HCT116 (cell line): ENCODE measurements at regions not wholly inside any gene's neighbourhood (a gene's known extent, or its start where the extent isn't known, plus 50 kb on each side); places are given as distances from the start of the nearest gene placed in this dataset.

ENCODE experiments used
- ATAC-seq: fragments of 200-7000 bp; cut with Tn5 transposase; 2 replicates; pipeline ENCODE4 v1.9.1; 2020; ENCODE audit warnings: mild to moderate bottlenecking, moderate library complexity
- BruUV-seq: library from RNA; stranded (reverse); fragments of 400-500 nt; replicated peaks from 2 replicates; lab custom pipeline; 2021; lab: Mats Ljungman, UMichigan
- CTCF ChIA-PET: fragments of 300-600 bp; sonication (Branson Sonifier 250); formaldehyde crosslinking; loops from one replicate; lab custom pipeline; 2021; ENCODE audit warnings: antibody characterized with exemption; lab: Charles Lee
- POLR2A ChIA-PET: fragments of 300-600, 350-600 bp; sonication (Branson Sonifier 250); formaldehyde crosslinking; loops from one replicate; lab custom pipeline; 2021; ENCODE audit warnings: antibody characterized with exemption; lab: Charles Lee
- RAD21 ChIA-PET, 2 experiments: fragments of 300-600 bp; sonication (Branson Sonifier 250); formaldehyde crosslinking; loops; one replicate each; lab custom pipeline; 2023; ENCODE audit warnings: low total read pairs in 2 of 2; ENCODE audit not compliant: uncharacterized antibody in 2 of 2, unreplicated experiment in 2 of 2, low non-redundant PET in 1 of 2; lab: Charles Lee
- DNase-seq: peaks from one replicate; pipeline ENCODE4 v3.0.0-alpha.2; 2010; ENCODE audit warnings: low read depth, low spot score
- H2AFZ ChIP-seq: fragments of 200-600 bp; shearing (Covaris generic), sonication (generic); 2 replicates; pipeline ENCODE4 v1.6.1; 2017; ENCODE audit warnings: low read depth, mixed run types, mixed read lengths, antibody characterized with exemption, low read length; ENCODE audit not compliant: poor library complexity, severe bottlenecking
- H3K27ac ChIP-seq: 2 replicates; pipeline ENCODE4 v1.5.1; 2012; ENCODE audit warnings: low read depth, low read length
- H3K27me3 ChIP-seq: fragments of 200-600 bp; sonication (generic); 2 replicates; pipeline ENCODE4 v1.6.1; 2016; ENCODE audit warnings: mixed run types, low read length, mixed read lengths; ENCODE audit not compliant: insufficient read depth
- H3K36me3 ChIP-seq, 2 experiments: fragments of 200-500 bp in 1 of 2; fragments of 200-600 bp in 1 of 2; sonication (Bioruptor generic) in 1 of 2; sonication (generic) in 1 of 2; 2 replicates each; pipeline versions ENCODE4 v1.5.1 to v1.6.1; 2014 to 2016; ENCODE audit warnings: low read length in 2 of 2, inconsistent platforms in 1 of 2, mixed read lengths in 1 of 2, mixed run types in 1 of 2; ENCODE audit not compliant: insufficient read depth in 2 of 2, control insufficient read depth in 1 of 2
- H3K4me1 ChIP-seq, 2 experiments: fragments of 200-600 bp in 1 of 2; sonication (generic) in 1 of 2; 2 replicates each; pipeline versions ENCODE4 v1.5.1 to v1.6.1; 2012 to 2017; ENCODE audit warnings: low read length in 2 of 2, inconsistent platforms in 1 of 2, mild to moderate bottlenecking in 1 of 2, mixed read lengths in 1 of 2, mixed run types in 1 of 2, moderate library complexity in 1 of 2; ENCODE audit not compliant: insufficient read depth in 2 of 2, control insufficient read depth in 1 of 2
- H3K4me2 ChIP-seq: fragments of 200-600 bp; sonication (generic); 2 replicates; pipeline ENCODE4 v1.6.1; 2017; ENCODE audit warnings: mixed run types, low read length, mixed read lengths
- H3K4me3 ChIP-seq, 2 experiments: fragments of 200-600 bp in 1 of 2; sonication (generic) in 1 of 2; replicated peaks in 1 of 2; 2 replicates each; pipeline ENCODE4 v1.5.1; 2011 to 2016; ENCODE audit warnings: low read length in 2 of 2, control low read depth in 1 of 2, low read depth in 1 of 2, mild to moderate bottlenecking in 1 of 2, mixed read lengths in 1 of 2, mixed run types in 1 of 2
- H3K79me2 ChIP-seq: fragments of 200-600 bp; sonication (generic); 2 replicates; pipeline ENCODE4 v1.6.1; 2017; ENCODE audit warnings: mild to moderate bottlenecking, mixed run types, low read length, moderate library complexity, mixed read lengths; ENCODE audit not compliant: insufficient read depth
- H3K9ac ChIP-seq: fragments of 200-600 bp; sonication (generic); 2 replicates; pipeline ENCODE4 v1.6.1; 2016; ENCODE audit warnings: low read length, mixed read lengths
- H3K9me2 ChIP-seq: fragments of 200-600 bp; sonication (generic), shearing (Covaris generic); 2 replicates; pipeline ENCODE4 v1.6.1; 2017; ENCODE audit warnings: mixed run types, mild to moderate bottlenecking, moderate library complexity; ENCODE audit not compliant: insufficient read depth
- H3K9me3 ChIP-seq, 2 experiments: fragments of 200-500 bp in 1 of 2; fragments of 200-600 bp in 1 of 2; sonication (Bioruptor generic) in 1 of 2; sonication (generic) in 1 of 2; 2 replicates each; pipeline ENCODE4 v1.6.1; 2014 to 2017; ENCODE audit warnings: low read length in 2 of 2, mixed read lengths in 2 of 2, inconsistent platforms in 1 of 2, low read depth in 1 of 2, mild to moderate bottlenecking in 1 of 2, mixed run types in 1 of 2, moderate library complexity in 1 of 2; ENCODE audit not compliant: control insufficient read depth in 1 of 2, insufficient read depth in 1 of 2
- H4K20me1 ChIP-seq: fragments of 200-600 bp; sonication (generic), shearing (Covaris generic); 2 replicates; pipeline ENCODE4 v1.6.1; 2017; ENCODE audit warnings: mixed run types, mild to moderate bottlenecking, moderate library complexity; ENCODE audit not compliant: insufficient read depth
- ATF3 ChIP-seq: IDR thresholded peaks from 2 replicates; pipeline ENCODE4 v1.6.1; 2012
- CEBPB ChIP-seq: IDR thresholded peaks from 2 replicates; pipeline ENCODE4 v1.6.1; 2012; ENCODE audit warnings: low read depth
- CTCF ChIP-seq, 3 experiments: fragments of 200-600 bp in 1 of 3; sonication (generic) in 1 of 3; IDR thresholded peaks in 2 of 3; conservative IDR thresholded peaks in 1 of 3; 2 replicates each; pipeline ENCODE4 v1.5.1; 2012 to 2017; ENCODE audit warnings: low read depth in 2 of 3, low read length in 2 of 3, antibody characterized with exemption in 1 of 3, borderline replicate concordance in 1 of 3, control low read depth in 1 of 3, mild to moderate bottlenecking in 1 of 3, mixed read lengths in 1 of 3, mixed run types in 1 of 3, moderate library complexity in 1 of 3; ENCODE audit not compliant: insufficient read depth in 1 of 3
- EGR1 ChIP-seq: IDR thresholded peaks from 2 replicates; pipeline ENCODE4 v1.6.1; 2012; ENCODE audit warnings: low read depth
- ELF1 ChIP-seq: IDR thresholded peaks from 2 replicates; pipeline ENCODE4 v1.6.1; 2012; ENCODE audit warnings: low read depth, borderline replicate concordance
- EZH2 ChIP-seq: fragments of 200-600 bp; sonication (generic); IDR thresholded peaks from 2 replicates; pipeline ENCODE4 v1.6.1; 2017; ENCODE audit warnings: antibody characterized with exemption, mixed run types
- FOSL1 ChIP-seq: IDR thresholded peaks from 2 replicates; pipeline ENCODE4 v1.6.1; 2012; ENCODE audit warnings: low read depth
- MAX ChIP-seq: IDR thresholded peaks from 2 replicates; pipeline ENCODE4 v1.6.1; 2012
- POLR2A ChIP-seq: IDR thresholded peaks from 2 replicates; pipeline ENCODE4 v1.7.0; 2011; ENCODE audit warnings: borderline replicate concordance; ENCODE audit not compliant: insufficient read depth, insufficient read length; ENCODE audit errors: extremely low read depth
- POLR2AphosphoS5 ChIP-seq: IDR thresholded peaks from 2 replicates; pipeline ENCODE4 v1.6.1; 2011; ENCODE audit warnings: mild to moderate bottlenecking, low read depth, low read length, moderate library complexity
- SIN3A ChIP-seq: IDR thresholded peaks from 2 replicates; pipeline ENCODE4 v1.6.1; 2012; ENCODE audit warnings: low read depth
- SP1 ChIP-seq: IDR thresholded peaks from 2 replicates; pipeline ENCODE4 v1.6.1; 2012; ENCODE audit warnings: low read depth
- SRF ChIP-seq: IDR thresholded peaks from 2 replicates; pipeline ENCODE4 v1.6.1; 2012; ENCODE audit warnings: low read depth
- YY1 ChIP-seq: IDR thresholded peaks from 2 replicates; pipeline ENCODE4 v1.6.1; 2011; ENCODE audit warnings: low read length, low read depth, moderate library complexity, mild to moderate bottlenecking; ENCODE audit not compliant: insufficient replicate concordance; ENCODE audit errors: extremely low read depth
- ZBTB33 ChIP-seq: IDR thresholded peaks from 2 replicates; pipeline ENCODE4 v1.6.1; 2011; ENCODE audit warnings: mild to moderate bottlenecking, low read length, moderate library complexity; ENCODE audit not compliant: insufficient replicate concordance; ENCODE audit errors: extremely low read depth
- ZNF274 ChIP-seq: fragments of 200-500 bp; sonication (Bioruptor generic); IDR thresholded peaks from 2 replicates; pipeline ENCODE4 v1.6.1; 2014; ENCODE audit warnings: mild to moderate bottlenecking, low read depth, low read length, inconsistent platforms
- intact Hi-C: fragments of 100-400 bp; cut with micrococcal nuclease; formaldehyde crosslinking; loops from 2 replicates; pipeline ENCODE4 v1.10.0; 2022

- intact Hi-C loops: no loop called here
- Histone ChIP-seq H3K9me2 (no peaks in the 10 kb centered on the region), H3K27me3 (peaks cover 17% of the 10 kb centered on the region), H3K27ac (no peak overlapping the region), H3K36me3 (no peaks in the 10 kb centered on the region), H3K4me1 (no peaks in the 10 kb centered on the region), H4K20me1 (no peaks in the 10 kb centered on the region), H3K9ac (no peak overlapping the region), H3K9me3 (no peaks in the 10 kb centered on the region), H3K4me3 (no peak overlapping the region), H3K79me2 (no peaks in the 10 kb centered on the region), H3K4me2 (no peak overlapping the region), H2AFZ (no peak overlapping the region)
- no TSS peak for BruUV-seq
- RAD21 ChIA-PET: no interaction called here
- ATAC-seq (no peak), DNase-seq (no peak)
- POLR2A ChIA-PET: no interaction called here
- no peak for TF ChIP-seq SIN3A
- TF ChIP-seq MAX: no peak
- no peak for TF ChIP-seq ELF1
- no peak for TF ChIP-seq SRF
- no peak for TF ChIP-seq SP1
- no peak for TF ChIP-seq YY1
- TF ChIP-seq CEBPB: no peak
- no peak for TF ChIP-seq ZNF274
- TF ChIP-seq EGR1: no peak
- no peak for TF ChIP-seq EZH2
- no peak for TF ChIP-seq FOSL1
- no peak for TF ChIP-seq ZBTB33
- TF ChIP-seq POLR2A: no peak
- TF ChIP-seq POLR2AphosphoS5: no peak
- TF ChIP-seq CTCF (IDR thresholded peaks at IDR 0.05 in 2 of 3, conservative IDR thresholded peaks at IDR 0.05 in 1 of 3; ENCODE audit: borderline replicate concordance in 1 of 3, insufficient read depth in 1 of 3, low read depth in 2 of 3, low read length in 2 of 3): no peak
- no peak for TF ChIP-seq ATF3
- CTCF ChIA-PET: no interaction called here
Measured at GRCh38 chr16:55938126-55938525, 63.0 kb upstream of the CES5A start.
